Progenitor cell of endocrine pancreas (in vitro differentiated cells): ENCODE measurements at regions not wholly inside any gene's neighbourhood (a gene's known extent, or its start where the extent isn't known, plus 50 kb on each side); places are given as distances from the start of the nearest gene placed in this dataset.

Experiments used
- DNase-seq: peaks from one replicate; pipeline ENCODE4 v3.0.0; 2021; ENCODE audit warnings: low spot score; ENCODE audit not compliant: unreplicated experiment
- H3K27ac Mint-ChIP-seq: 2 replicates; pipeline ENCODE4 v1.8.0; 2021; ENCODE audit warnings: mild to moderate bottlenecking, moderate library complexity, mixed read lengths
- H3K27me3 Mint-ChIP-seq: 2 replicates; pipeline ENCODE4 v1.8.0; 2021; ENCODE audit warnings: mixed read lengths
- H3K36me3 Mint-ChIP-seq: 2 replicates; pipeline ENCODE4 v1.8.0; 2022; ENCODE audit warnings: mixed read lengths; ENCODE audit not compliant: insufficient read depth
- H3K4me1 Mint-ChIP-seq: 2 replicates; pipeline ENCODE4 v1.8.0; 2021; ENCODE audit warnings: low read depth, mixed read lengths
- H3K4me3 Mint-ChIP-seq: 2 replicates; pipeline ENCODE4 v1.8.0; 2021; ENCODE audit warnings: low read depth, mild to moderate bottlenecking, moderate library complexity, mixed read lengths
- H3K9me3 Mint-ChIP-seq: 2 replicates; pipeline ENCODE4 v1.8.0; 2021; ENCODE audit warnings: low read depth, mixed read lengths
- CTCF ChIP-seq: fragments of 200-600 bp; sonication (generic); IDR thresholded peaks from one replicate; pipeline ENCODE4 v1.5.0; 2021; ENCODE audit warnings: antibody characterized with exemption, mild to moderate bottlenecking; ENCODE audit not compliant: unreplicated experiment

GRCh38 chr21:38725196-38726157 is 80.3 kb upstream of the ETS2 start:
- peaks cover 2% of the 10 kb centered on the region for H3K36me3 Mint-ChIP-seq
- no peaks in the 10 kb centered on the region for H3K27me3 Mint-ChIP-seq
- peaks cover 22% of the 10 kb centered on the region for H3K9me3 Mint-ChIP-seq
- H3K4me3 Mint-ChIP-seq: no peak overlapping the region
- no peak overlapping the region for H3K27ac Mint-ChIP-seq
- TF ChIP-seq CTCF: no peak
- no peaks in the 10 kb centered on the region for H3K4me1 Mint-ChIP-seq
- no peak for DNase-seq

GRCh38 chr21:38726482-38726881 is 79.2 kb upstream of the ETS2 start:
- H3K4me3 Mint-ChIP-seq: no peak overlapping the region
- H3K27ac Mint-ChIP-seq: no peak overlapping the region
- peaks cover 2% of the 10 kb centered on the region for H3K36me3 Mint-ChIP-seq
- no peak for DNase-seq
- H3K27me3 Mint-ChIP-seq: no peaks in the 10 kb centered on the region
- H3K9me3 Mint-ChIP-seq: peaks cover 22% of the 10 kb centered on the region
- TF ChIP-seq CTCF: no peak
- no peaks in the 10 kb centered on the region for H3K4me1 Mint-ChIP-seq

GRCh38 chr21:38729291-38729690 is 76.4 kb upstream of the ETS2 start:
- peaks cover 4% of the 10 kb centered on the region for H3K4me1 Mint-ChIP-seq
- peaks cover 2% of the 10 kb centered on the region for H3K36me3 Mint-ChIP-seq
- no peak for DNase-seq
- no peak overlapping the region for H3K27ac Mint-ChIP-seq
- H3K9me3 Mint-ChIP-seq: peaks cover 19% of the 10 kb centered on the region
- H3K27me3 Mint-ChIP-seq: no peaks in the 10 kb centered on the region
- TF ChIP-seq CTCF: no peak
- no peak overlapping the region for H3K4me3 Mint-ChIP-seq

GRCh38 chr21:38729754-38730379 is 75.9 kb upstream of the ETS2 start:
- TF ChIP-seq CTCF: no peak
- Mint-ChIP-seq H3K4me1 (peaks cover 7% of the 10 kb centered on the region), H3K4me3 (no peak overlapping the region), H3K36me3 (no peaks in the 10 kb centered on the region), H3K9me3 (peaks cover 14% of the 10 kb centered on the region), H3K27ac (no peak overlapping the region), H3K27me3 (no peaks in the 10 kb centered on the region)
- DNase-seq: no peak

GRCh38 chr21:38733972-38734546 is 71.7 kb upstream of the ETS2 start:
- Mint-ChIP-seq H3K27ac (peak overlapping the region; percentile 65), H3K4me3 (peak overlapping the region; percentile 71), H3K4me1 (peaks cover 13% of the 10 kb centered on the region), H3K36me3 (no peaks in the 10 kb centered on the region), H3K27me3 (peaks cover 5% of the 10 kb centered on the region), H3K9me3 (no peaks in the 10 kb centered on the region)
- DNase-seq: peak; percentile 88
- peak; percentile 90 for TF ChIP-seq CTCF
